IgD-negative memory B cell (primary cell): ENCODE measurements at regions not wholly inside any gene's neighbourhood (a gene's known extent, or its start where the extent isn't known, plus 50 kb on each side); places are given as distances from the start of the nearest gene placed in this dataset.
"Not testable (repeated sequence)": the region's sequence is repeated elsewhere in the genome, so short reads cannot be mapped to it uniquely, and the experiment has no call there.

Experiments
- H3K27ac Mint-ChIP-seq, 3 donors: one replicate each; pipeline ENCODE4 v1.8.0; 2020 to 2022; ENCODE audit warnings: mild to moderate bottlenecking in 3 of 3, mixed read lengths in 3 of 3, moderate library complexity in 1 of 3
- H3K27me3 Mint-ChIP-seq: one replicate; pipeline ENCODE4 v1.8.0; 2021; ENCODE audit warnings: mixed read lengths
- H3K36me3 Mint-ChIP-seq: one replicate; pipeline ENCODE4 v1.8.0; 2020; ENCODE audit warnings: mild to moderate bottlenecking, mixed read lengths
- H3K4me1 Mint-ChIP-seq, 3 donors: one replicate each; pipeline ENCODE4 v1.8.0; 2020 to 2022; ENCODE audit warnings: mixed read lengths in 3 of 3, mild to moderate bottlenecking in 1 of 3
- H3K4me3 Mint-ChIP-seq, 4 donors: one replicate each; pipeline ENCODE4 v1.8.0; 2020 to 2022; ENCODE audit warnings: mild to moderate bottlenecking in 4 of 4, mixed read lengths in 4 of 4, moderate library complexity in 3 of 4
- H3K9me3 Mint-ChIP-seq, 3 donors: one replicate each; pipeline ENCODE4 v1.8.0; 2020 to 2021; ENCODE audit warnings: mixed read lengths in 3 of 3, mild to moderate bottlenecking in 1 of 3

DNA sequence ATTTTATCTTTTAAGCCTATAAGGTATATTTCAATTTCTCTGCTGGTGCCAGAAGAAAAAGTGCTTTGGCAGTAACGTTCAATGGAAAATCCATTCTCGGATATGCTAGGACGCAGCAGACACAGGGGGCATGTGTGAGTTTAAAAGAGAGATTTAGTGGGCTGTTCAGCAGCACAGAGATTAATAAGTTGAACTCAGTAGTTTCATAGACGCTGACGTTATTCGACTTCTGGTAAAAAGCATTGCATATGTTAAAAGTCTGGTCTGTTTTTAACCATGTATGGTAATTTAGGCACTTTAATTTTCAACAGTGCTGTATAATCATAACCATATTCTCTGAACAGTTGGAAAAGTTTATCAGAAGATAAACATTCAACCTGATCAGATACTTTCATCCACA is 99.6 kb downstream of the ATP6V1G3 start:
- Mint-ChIP-seq H3K4me3 (no peak overlapping the region), H3K4me1 (no peaks in the 10 kb centered on the region), H3K9me3 (peaks cover 0 to 2% (median 0%) of the 10 kb centered on the region in 3 donors), H3K36me3 (peaks cover 4% of the 10 kb centered on the region), H3K27me3 (peaks cover 7% of the 10 kb centered on the region), H3K27ac (no peak overlapping the region)

DNA sequence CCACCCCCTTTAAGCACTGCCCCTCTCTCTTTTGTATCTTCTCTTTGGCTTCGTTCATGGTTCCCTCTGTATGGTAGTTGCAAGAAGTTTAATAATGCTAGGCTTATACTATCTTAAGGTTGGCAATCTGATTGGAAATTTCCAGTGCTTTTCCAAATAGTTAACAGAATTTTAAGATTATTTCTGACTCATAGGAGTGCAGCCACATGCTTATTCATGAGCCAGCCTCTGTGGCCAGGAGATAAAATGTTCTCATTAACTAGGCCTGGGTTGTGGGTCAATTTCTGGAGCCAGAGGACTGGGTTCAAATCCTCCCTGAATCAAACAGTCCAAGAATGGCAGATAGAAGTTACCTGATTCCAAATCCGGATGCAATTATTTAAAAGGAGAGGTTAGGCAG is 103.1 kb downstream of the ATP6V1G3 start:
- H3K27me3 Mint-ChIP-seq, result peaks cover 8% of the 10 kb centered on the region
- H3K9me3 Mint-ChIP-seq, result peaks cover 0 to 3% (median 2%) of the 10 kb centered on the region in 3 donors
- H3K36me3 Mint-ChIP-seq, result peaks cover 6% of the 10 kb centered on the region
- no peaks in the 10 kb centered on the region for H3K4me1 Mint-ChIP-seq
- H3K27ac Mint-ChIP-seq, result no peak overlapping the region
- H3K4me3 Mint-ChIP-seq, result no peak overlapping the region

DNA sequence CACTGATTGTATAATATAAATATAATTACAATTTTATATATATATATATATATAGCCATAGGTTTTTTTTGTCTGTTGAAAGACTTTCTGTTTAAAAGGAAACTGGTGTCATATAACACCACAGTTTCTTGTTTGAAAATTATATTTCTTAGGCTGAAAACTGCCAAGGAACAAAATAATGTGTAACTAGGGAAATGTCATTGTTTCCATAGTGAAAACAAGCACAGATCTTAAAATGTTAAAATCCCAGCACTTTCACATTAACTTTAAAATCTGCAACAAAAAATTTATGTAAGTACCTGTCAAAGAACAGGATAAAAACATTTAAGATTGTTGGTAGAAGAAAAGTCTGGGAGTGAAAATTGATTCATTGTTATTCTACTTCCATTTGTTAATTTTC is 104.2 kb downstream of the ATP6V1G3 start:
- H3K9me3 Mint-ChIP-seq, result peaks cover 6 to 11% (median 9%) of the 10 kb centered on the region in 3 donors

DNA sequence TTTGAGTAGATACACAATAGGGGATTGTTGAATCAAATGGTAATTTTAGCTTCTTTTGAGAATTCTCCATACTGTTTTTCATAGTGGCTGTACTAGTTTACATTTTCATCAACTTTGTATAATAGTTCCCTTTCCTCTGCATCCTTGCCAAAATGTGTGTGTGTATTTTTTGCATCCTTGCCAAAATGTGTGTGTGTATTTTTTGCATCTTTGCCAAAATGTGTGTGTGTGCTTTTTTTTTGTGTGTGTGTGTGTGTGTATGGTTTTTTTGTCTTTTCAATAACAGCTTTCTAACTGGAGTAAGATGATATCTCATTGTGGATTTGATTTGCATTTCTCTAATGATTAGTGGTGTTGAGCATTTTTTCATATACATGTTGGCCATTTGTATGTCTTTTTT is 105.4 kb downstream of the ATP6V1G3 start:
- Mint-ChIP-seq H3K4me3 (no peak overlapping the region), H3K4me1 (no peaks in the 10 kb centered on the region), H3K27me3 (peaks cover 8% of the 10 kb centered on the region), H3K9me3 (peaks cover 6 to 11% (median 9%) of the 10 kb centered on the region in 3 donors), H3K27ac (no peak overlapping the region), H3K36me3 (peaks cover 6% of the 10 kb centered on the region)

More for the DNA sequence above, 104.2 kb downstream of the ATP6V1G3 start:
- no peaks in the 10 kb centered on the region for H3K4me1 Mint-ChIP-seq
- peaks cover 6% of the 10 kb centered on the region for H3K36me3 Mint-ChIP-seq
- H3K4me3 Mint-ChIP-seq, result no peak overlapping the region
- H3K27me3 Mint-ChIP-seq, result peaks cover 8% of the 10 kb centered on the region
- H3K27ac Mint-ChIP-seq, result no peak overlapping the region

DNA sequence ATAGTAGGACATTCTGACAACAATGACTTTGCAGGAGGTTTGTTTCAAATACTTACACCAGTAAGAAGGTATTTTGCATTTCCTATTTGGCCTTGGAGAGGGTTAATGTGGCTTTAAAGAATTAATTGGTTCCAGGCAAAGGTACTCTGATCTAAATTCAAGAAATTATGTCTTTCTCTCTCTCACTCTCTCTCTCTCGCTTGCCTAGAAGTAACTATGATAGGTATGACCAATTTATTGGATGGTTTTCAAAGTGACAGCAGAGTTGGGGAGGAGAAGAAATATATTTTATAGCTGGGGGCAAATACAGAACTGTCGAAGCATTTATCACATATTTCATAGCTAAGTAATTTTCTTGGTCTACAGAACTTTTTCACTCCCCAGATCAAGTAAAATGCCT is 116.0 kb downstream of the ATP6V1G3 start:
- Mint-ChIP-seq H3K27ac (peak overlapping the region in 1 of 3 donors; percentile 55), H3K4me1 (no peaks in the 10 kb centered on the region), H3K36me3 (no peaks in the 10 kb centered on the region), H3K9me3 (peaks cover 0 to 2% (median 0%) of the 10 kb centered on the region in 3 donors), H3K4me3 (no peak overlapping the region), H3K27me3 (peaks cover 2% of the 10 kb centered on the region)

DNA sequence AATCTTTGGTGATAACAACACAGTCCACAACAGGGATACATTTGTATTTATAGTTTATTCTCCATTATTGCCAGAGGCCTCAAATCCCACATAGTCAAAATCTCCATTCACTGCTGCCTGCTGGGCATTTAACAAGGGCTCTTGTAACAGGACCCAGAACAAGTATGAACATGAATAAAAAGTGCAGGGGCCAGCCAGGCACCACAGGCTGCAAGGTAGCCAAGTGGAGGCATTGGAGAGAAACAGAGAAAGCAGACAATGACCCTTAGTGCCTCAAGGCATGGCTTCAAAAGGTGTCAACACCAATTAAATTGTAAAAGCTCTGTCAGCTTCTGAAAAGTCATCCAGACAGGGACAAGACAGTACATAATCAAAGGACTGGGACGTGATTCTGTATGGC is 116.8 kb downstream of the ATP6V1G3 start:
- no peak overlapping the region for H3K4me3 Mint-ChIP-seq
- no peaks in the 10 kb centered on the region for H3K4me1 Mint-ChIP-seq
- H3K9me3 Mint-ChIP-seq, result peaks cover 0 to 2% (median 0%) of the 10 kb centered on the region in 3 donors
- H3K36me3 Mint-ChIP-seq, result no peaks in the 10 kb centered on the region
- no peak overlapping the region for H3K27ac Mint-ChIP-seq
- H3K27me3 Mint-ChIP-seq, result peaks cover 2% of the 10 kb centered on the region

DNA sequence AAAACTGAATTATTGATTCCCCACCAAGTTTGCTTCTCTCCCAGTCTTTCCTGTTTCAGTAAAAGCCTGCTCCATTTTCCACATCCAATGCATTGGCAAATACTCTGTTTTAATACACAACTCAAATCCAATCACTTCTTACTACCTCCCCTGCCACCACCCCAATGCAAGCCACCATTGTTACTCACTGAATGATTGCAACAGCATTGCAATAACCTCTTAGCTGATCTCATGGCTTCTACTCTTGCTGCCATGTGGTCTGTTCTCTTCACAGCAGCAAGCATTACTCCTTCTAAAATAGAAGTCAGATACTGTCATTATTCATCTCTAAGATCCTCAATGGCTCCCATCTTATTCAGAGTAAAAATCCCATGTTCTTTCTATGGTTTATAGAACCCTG is 123.4 kb downstream of the ATP6V1G3 start:
- no peaks in the 10 kb centered on the region for H3K4me1 Mint-ChIP-seq
- H3K36me3 Mint-ChIP-seq, result peaks cover 4% of the 10 kb centered on the region
- peaks cover 6% of the 10 kb centered on the region for H3K27me3 Mint-ChIP-seq
- no peaks in the 10 kb centered on the region for H3K9me3 Mint-ChIP-seq
- H3K4me3 Mint-ChIP-seq, result no peak overlapping the region
- no peak overlapping the region for H3K27ac Mint-ChIP-seq

DNA sequence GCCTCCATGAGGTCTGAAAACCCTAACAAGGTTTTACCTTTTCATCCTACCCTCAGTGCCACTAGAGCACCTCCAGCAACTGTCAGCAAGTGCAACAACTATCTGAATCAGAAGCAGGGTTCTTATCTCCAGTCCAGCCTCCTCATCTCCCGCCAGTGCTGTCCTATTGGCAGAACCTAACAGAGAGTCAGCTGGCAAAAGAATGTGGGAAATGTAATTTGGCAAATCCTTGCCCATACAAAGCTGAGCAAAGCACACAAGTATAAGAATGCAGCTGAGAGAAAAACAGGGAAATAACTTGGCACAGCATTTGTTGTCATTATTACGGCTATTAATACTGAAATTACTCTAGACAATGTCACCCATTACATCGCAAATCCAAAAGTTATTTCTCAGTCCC is 124.2 kb downstream of the ATP6V1G3 start:
- Mint-ChIP-seq H3K36me3 (peaks cover 4% of the 10 kb centered on the region), H3K27me3 (peaks cover 6% of the 10 kb centered on the region), H3K27ac (no peak overlapping the region), H3K4me3 (no peak overlapping the region), H3K9me3 (no peaks in the 10 kb centered on the region), H3K4me1 (no peaks in the 10 kb centered on the region)

DNA sequence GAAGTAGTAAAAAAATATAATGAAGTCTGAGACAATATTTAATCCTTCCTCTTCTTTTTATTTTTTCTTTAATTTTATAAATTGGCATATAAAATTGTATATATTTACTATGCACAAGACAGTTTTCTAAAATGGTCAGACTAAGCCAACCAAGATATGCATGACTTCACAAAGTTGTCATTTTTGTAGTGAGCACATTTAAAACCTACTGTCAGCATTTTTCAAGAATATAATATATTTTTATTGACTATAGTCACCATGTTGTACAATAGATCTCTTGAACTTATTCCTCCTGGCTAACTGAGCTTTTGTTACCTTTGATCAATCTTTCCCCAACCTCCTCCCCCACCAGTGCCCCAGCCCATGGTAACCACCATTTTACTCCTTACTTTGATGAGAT is 129.2 kb downstream of the ATP6V1G3 start:
- peaks cover 5% of the 10 kb centered on the region for H3K27me3 Mint-ChIP-seq
- H3K4me3 Mint-ChIP-seq, result no peak overlapping the region
- H3K9me3 Mint-ChIP-seq, result peaks cover 0 to 5% (median 4%) of the 10 kb centered on the region in 3 donors
- no peaks in the 10 kb centered on the region for H3K4me1 Mint-ChIP-seq
- no peak overlapping the region for H3K27ac Mint-ChIP-seq
- H3K36me3 Mint-ChIP-seq, result peaks cover 1% of the 10 kb centered on the region

DNA sequence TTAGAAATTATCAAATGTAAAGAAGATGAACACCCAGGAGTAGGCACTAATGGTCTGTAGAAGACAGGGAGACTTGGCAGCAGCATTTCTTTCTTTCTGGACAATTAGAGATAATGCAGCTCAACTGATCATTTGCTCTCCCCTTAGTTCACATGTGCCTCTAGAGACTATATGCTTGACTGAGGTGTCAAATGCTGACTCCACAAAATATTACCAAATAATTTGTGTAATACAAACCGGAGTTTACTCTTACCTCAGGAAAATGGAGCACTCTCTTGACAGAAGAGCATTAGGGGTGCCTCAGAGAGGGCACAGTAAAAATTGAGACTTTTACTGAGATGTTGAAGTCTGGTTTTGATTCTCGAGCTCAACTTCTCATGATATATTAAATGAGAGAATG is 131.8 kb downstream of the ATP6V1G3 start:
- H3K4me3 Mint-ChIP-seq, result no peak overlapping the region
- H3K36me3 Mint-ChIP-seq, result no peaks in the 10 kb centered on the region
- peaks cover 3% of the 10 kb centered on the region for H3K27me3 Mint-ChIP-seq
- no peak overlapping the region for H3K27ac Mint-ChIP-seq
- peaks cover 0 to 5% (median 4%) of the 10 kb centered on the region in 3 donors for H3K9me3 Mint-ChIP-seq
- H3K4me1 Mint-ChIP-seq, result no peaks in the 10 kb centered on the region

DNA sequence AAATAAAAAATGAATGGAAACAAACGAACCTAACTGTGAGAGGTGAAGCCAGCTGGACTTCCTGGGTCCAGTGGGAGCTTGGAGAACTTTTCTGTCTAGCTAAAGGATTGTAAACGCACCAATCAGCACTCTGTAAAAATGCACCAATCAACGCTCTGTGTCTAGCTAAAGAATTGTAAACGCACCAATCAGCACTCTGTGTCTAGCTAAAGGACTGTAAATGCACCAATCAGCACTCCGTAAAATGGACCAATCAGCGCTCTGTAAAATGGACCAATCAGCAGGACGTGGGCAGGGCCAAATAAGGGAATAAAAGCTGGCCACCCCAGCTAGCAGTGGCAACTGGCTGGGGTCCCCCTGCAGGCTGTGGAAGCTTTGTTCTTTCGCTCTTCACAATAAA is 135.8 kb downstream of the ATP6V1G3 start:
- H3K27ac Mint-ChIP-seq, result peak overlapping the region in 1 of 3 donors; percentile 35
- H3K9me3 Mint-ChIP-seq, H3K4me3 Mint-ChIP-seq, H3K4me1 Mint-ChIP-seq, H3K36me3 Mint-ChIP-seq, H3K27me3 Mint-ChIP-seq: not testable (repeated sequence)

DNA sequence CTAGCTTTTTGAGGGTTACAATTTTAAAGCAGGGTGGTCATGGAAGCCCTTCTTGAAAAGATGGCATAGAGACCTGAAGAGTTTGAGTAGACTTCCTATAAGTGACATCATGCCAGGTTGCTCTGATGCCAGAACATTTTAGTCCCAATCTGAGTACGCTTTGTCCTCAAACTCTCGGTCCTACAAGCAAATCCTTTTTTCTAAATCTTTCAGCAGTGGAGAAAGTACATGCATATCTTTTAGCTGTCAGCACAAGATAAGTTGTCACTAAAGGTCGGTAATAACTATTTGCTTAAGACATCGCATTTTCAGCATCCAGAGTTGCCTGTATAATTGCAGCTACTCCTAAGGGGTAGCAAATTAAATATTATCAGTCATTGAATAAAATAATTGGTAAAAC is 140.4 kb downstream of the ATP6V1G3 start:
- H3K4me1 Mint-ChIP-seq, result no peaks in the 10 kb centered on the region
- H3K27ac Mint-ChIP-seq, result no peak overlapping the region
- H3K4me3 Mint-ChIP-seq, result no peak overlapping the region
- peaks cover 3% of the 10 kb centered on the region for H3K27me3 Mint-ChIP-seq
- H3K9me3 Mint-ChIP-seq, result peaks cover 0 to 1% (median 0%) of the 10 kb centered on the region in 3 donors
- H3K36me3 Mint-ChIP-seq, result no peaks in the 10 kb centered on the region

DNA sequence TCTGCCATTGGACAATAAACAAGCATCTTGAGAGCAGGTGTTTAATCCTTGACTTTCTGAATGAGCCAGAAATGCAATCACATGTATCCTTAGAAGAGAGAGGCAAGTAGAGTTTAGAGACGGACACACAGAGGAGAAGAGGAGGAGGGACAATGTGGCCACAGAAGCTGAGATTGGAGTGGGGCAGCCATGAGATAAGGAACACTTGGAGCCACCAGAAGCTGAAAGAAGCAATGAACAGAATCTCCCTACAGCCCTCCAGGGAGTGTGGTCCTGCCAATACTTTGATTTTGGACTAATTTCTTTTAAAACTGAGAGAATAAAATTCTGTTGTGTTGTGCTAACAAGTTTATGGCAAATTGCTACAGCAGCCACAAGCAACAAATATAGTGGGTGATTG is 141.0 kb downstream of the ATP6V1G3 start:
- Mint-ChIP-seq H3K9me3 (peaks cover 0 to 1% (median 0%) of the 10 kb centered on the region in 3 donors), H3K4me1 (no peaks in the 10 kb centered on the region), H3K4me3 (no peak overlapping the region), H3K27me3 (peaks cover 3% of the 10 kb centered on the region), H3K36me3 (no peaks in the 10 kb centered on the region), H3K27ac (no peak overlapping the region)

DNA sequence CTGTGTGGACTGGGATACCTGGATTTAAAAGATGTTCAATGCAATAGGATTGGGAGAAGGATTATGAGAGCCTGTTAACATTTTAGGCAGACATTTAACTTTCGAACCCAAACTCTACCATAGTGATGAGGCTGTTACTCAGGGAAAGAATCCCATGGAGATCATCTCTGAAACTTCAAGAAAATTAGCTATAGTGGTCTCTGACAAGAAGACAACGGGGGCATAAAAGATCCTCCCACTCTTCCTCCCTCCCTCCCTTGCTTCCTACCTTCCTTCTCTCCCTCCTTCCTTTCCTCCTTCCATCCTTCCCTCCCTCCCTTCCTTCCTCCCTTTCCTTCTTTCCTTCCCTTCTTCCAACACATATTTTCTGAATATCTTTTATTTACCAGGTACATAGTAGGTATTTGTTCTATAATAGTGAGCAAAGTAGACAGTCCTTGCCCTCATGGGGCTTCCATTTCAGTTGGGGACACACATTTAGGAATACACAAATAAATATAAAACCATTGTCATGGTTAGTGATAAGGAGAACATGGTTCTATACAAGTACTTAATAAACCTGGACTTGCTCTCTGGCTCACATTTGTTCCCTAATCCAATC is 143.2 kb downstream of the ATP6V1G3 start:
- Mint-ChIP-seq H3K27ac (no peak overlapping the region), H3K36me3 (no peaks in the 10 kb centered on the region), H3K4me3 (no peak overlapping the region), H3K4me1 (no peaks in the 10 kb centered on the region), H3K27me3 (peaks cover 3% of the 10 kb centered on the region), H3K9me3 (peaks cover 0 to 1% (median 0%) of the 10 kb centered on the region in 3 donors)

DNA sequence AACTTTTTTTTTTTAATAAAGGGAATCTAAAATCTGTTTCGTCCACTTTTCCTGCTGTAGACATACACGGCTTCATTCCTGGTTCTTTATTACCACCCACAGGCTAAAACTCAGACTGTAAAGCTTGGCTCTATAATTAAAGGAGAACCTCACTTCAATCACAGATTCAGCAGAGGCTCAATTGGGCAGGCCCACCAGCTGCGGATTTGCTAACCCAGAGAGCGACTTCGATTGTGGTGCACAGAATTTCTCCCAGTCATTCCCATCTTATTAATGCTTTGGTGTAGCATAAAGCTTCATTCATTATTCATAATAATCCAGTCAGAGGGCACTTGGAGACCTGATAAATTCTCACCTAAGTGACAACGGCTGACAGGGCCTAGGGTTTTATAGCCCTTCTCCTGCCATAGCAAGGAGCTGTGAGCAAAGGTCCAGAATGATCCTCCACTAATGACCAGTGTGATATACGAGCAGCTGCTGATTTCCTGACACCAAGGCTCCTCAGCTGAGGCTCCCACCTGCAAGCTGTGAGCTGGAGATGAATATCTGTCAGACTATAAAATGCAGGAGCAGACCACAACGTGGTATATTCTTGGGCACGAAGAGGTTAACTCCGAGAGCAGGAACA is 149.0 kb downstream of the ATP6V1G3 start:
- H3K27me3 Mint-ChIP-seq, result peaks cover 4% of the 10 kb centered on the region
- no peak overlapping the region for H3K27ac Mint-ChIP-seq
- peaks cover 0 to 3% (median 0%) of the 10 kb centered on the region in 3 donors for H3K9me3 Mint-ChIP-seq
- no peaks in the 10 kb centered on the region for H3K36me3 Mint-ChIP-seq
- H3K4me1 Mint-ChIP-seq, result peaks cover 0 to 2% (median 0%) of the 10 kb centered on the region in 3 donors
- no peak overlapping the region for H3K4me3 Mint-ChIP-seq

DNA sequence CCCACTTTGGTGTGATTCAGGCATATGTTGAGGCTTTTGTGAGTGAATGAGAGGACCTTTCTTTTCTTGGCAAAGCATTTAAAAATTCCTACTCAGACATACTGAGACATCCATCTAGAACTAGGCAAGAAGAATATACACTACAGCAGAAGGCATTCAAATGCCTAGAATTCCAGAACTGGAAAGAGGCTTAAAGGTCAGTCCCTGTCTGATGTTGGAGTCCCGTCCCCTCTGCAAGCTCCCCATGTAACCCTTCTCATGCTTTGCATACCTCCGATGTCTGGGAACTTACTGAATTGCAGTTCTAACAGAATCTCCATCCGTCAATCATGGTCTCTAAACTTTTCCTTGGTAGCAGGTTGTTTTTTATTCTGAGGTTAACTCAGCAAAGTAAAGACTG is 152.9 kb downstream of the ATP6V1G3 start:
- Mint-ChIP-seq H3K27me3 (peaks cover 6% of the 10 kb centered on the region), H3K9me3 (peaks cover 0 to 3% (median 0%) of the 10 kb centered on the region in 3 donors), H3K4me1 (peaks cover 0 to 2% (median 0%) of the 10 kb centered on the region in 3 donors), H3K36me3 (peaks cover 4% of the 10 kb centered on the region), H3K4me3 (no peak overlapping the region), H3K27ac (no peak overlapping the region)
